Neural cell (in vitro differentiated cells): ENCODE measurements at regions not wholly inside any gene's neighbourhood (a gene's known extent, or its start where the extent isn't known, plus 50 kb on each side); places are given as distances from the start of the nearest gene placed in this dataset.

ENCODE experiments used
- EZH2 ChIP-seq: fragments of 200-600, 300-800 bp; shearing (Covaris generic), sonication (generic); IDR thresholded peaks from 2 replicates; pipeline ENCODE4 v1.6.1; 2014; ENCODE audit warnings: antibody characterized with exemption, low read length, borderline replicate concordance, mild to moderate bottlenecking; ENCODE audit not compliant: insufficient read depth, poor library complexity, severe bottlenecking
- TF ChIP-seq, protein P1 (sequence below): fragments of 450-650 bp; IDR thresholded peaks from 2 replicates; pipeline ENCODE4 v1.5.1; 2014; ENCODE audit warnings: antibody characterized with exemption, mild to moderate bottlenecking, moderate library complexity; ENCODE audit not compliant: poor library complexity, severe bottlenecking

- TF ChIP-seq, protein P1, sequence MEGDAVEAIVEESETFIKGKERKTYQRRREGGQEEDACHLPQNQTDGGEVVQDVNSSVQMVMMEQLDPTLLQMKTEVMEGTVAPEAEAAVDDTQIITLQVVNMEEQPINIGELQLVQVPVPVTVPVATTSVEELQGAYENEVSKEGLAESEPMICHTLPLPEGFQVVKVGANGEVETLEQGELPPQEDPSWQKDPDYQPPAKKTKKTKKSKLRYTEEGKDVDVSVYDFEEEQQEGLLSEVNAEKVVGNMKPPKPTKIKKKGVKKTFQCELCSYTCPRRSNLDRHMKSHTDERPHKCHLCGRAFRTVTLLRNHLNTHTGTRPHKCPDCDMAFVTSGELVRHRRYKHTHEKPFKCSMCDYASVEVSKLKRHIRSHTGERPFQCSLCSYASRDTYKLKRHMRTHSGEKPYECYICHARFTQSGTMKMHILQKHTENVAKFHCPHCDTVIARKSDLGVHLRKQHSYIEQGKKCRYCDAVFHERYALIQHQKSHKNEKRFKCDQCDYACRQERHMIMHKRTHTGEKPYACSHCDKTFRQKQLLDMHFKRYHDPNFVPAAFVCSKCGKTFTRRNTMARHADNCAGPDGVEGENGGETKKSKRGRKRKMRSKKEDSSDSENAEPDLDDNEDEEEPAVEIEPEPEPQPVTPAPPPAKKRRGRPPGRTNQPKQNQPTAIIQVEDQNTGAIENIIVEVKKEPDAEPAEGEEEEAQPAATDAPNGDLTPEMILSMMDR, result no peak
- no peak for TF ChIP-seq EZH2
Measured at GRCh38 chr4:26030260-26030667, 116.2 kb downstream of the SMIM20 start.
